ENCODE measurements at regions not wholly inside any gene's neighbourhood (a gene's known extent, or its start where the extent isn't known, plus 50 kb on each side); places are given as distances from the start of the nearest gene placed in this dataset.

DNA sequence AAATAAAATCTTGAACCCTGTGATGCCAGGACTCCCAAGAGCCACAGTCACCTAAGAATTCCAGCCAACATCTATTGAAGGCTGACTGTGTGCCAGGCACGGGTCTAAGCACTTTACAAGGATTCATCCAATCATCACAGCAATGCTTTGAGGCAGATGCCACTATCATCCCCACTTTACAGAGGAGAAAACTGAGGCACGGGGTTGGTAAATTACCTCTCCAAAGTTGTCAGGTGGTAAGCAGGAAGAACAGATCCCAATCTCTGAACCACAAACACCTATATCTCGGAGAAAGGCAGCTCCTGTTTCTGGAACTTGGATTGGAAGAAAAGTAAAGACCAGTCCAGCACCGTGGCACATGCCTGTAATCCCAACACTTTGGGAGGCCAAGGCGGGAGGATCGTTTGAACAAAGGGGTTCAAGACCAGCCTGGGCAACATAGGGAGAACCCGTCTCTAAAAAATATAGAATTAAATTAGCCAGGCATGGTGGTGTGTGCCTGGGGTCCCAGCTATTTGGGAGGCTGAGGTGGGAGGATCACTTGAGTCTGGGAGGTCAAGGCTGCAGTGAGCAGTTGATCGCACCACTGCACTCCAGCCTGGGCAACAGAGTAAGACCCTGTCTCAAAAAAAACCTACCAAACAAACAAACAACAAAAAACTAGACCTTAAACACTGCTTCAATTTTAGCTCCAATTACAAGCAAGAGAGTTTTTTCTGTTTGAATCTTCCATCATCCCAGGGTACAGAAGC, 60.7 kb upstream of the SIAH1 start:
- H2AFZ ChIP-seq (ENCODE audit: low read depth, low read length, severe bottlenecking): no peak overlapping the region
- no peak overlapping the region for H3K27ac ChIP-seq (ENCODE audit: low read depth, low read length)

GRCh38 chr16:48444574-48444973, 59.4 kb upstream of the SIAH1 start:
- no peaks in the 10 kb centered on the region for H4K20me1 ChIP-seq (ENCODE audit: low read depth, low read length)
- H3K27me3 ChIP-seq (ENCODE audit: low read length): no peaks in the 10 kb centered on the region
- no peak overlapping the region for H2AFZ ChIP-seq (ENCODE audit: low read depth, low read length, severe bottlenecking)
- H3K27ac ChIP-seq (ENCODE audit: low read depth, low read length): no peak overlapping the region
- H3K9me2 ChIP-seq (replicated peaks; ENCODE audit: insufficient read depth, low read length): no peaks in the 10 kb centered on the region
- H3K4me3 ChIP-seq (ENCODE audit: insufficient read depth, low read length, poor library complexity, severe bottlenecking): no peak overlapping the region
- TF ChIP-seq, protein P1, sequence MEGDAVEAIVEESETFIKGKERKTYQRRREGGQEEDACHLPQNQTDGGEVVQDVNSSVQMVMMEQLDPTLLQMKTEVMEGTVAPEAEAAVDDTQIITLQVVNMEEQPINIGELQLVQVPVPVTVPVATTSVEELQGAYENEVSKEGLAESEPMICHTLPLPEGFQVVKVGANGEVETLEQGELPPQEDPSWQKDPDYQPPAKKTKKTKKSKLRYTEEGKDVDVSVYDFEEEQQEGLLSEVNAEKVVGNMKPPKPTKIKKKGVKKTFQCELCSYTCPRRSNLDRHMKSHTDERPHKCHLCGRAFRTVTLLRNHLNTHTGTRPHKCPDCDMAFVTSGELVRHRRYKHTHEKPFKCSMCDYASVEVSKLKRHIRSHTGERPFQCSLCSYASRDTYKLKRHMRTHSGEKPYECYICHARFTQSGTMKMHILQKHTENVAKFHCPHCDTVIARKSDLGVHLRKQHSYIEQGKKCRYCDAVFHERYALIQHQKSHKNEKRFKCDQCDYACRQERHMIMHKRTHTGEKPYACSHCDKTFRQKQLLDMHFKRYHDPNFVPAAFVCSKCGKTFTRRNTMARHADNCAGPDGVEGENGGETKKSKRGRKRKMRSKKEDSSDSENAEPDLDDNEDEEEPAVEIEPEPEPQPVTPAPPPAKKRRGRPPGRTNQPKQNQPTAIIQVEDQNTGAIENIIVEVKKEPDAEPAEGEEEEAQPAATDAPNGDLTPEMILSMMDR (IDR thresholded peaks at IDR 0.05; ENCODE audit: insufficient read depth, low read length, poor library complexity, severe bottlenecking): no peak
- no peak for TF ChIP-seq EZH2phosphoT487 (conservative IDR thresholded peaks at IDR 0.05; ENCODE audit: low read length)
- H3K9ac ChIP-seq (ENCODE audit: low read length): no peak overlapping the region
- H3K79me2 ChIP-seq (ENCODE audit: insufficient read depth, low read length): no peaks in the 10 kb centered on the region
- H3F3A ChIP-seq (ENCODE audit: insufficient read depth): no peaks in the 10 kb centered on the region
- no peaks in the 10 kb centered on the region for H3K36me3 ChIP-seq (ENCODE audit: low read length)
- H3K4me2 ChIP-seq (ENCODE audit: low read depth, low read length, poor library complexity, severe bottlenecking): no peak overlapping the region
- no peaks in the 10 kb centered on the region for H3K9me3 ChIP-seq (ENCODE audit: insufficient read depth, low read length)

More for the DNA sequence above, 60.7 kb upstream of the SIAH1 start:
- TF ChIP-seq EZH2phosphoT487 (conservative IDR thresholded peaks at IDR 0.05; ENCODE audit: low read length): no peak
- TF ChIP-seq, protein P1 (IDR thresholded peaks at IDR 0.05; ENCODE audit: insufficient read depth, low read length, poor library complexity, severe bottlenecking): no peak
- Histone ChIP-seq H3K9ac (ENCODE audit: low read length) (no peak overlapping the region), H3K4me3 (ENCODE audit: insufficient read depth, low read length, poor library complexity, severe bottlenecking) (no peak overlapping the region), H3K27me3 (ENCODE audit: low read length) (no peaks in the 10 kb centered on the region), H3K36me3 (ENCODE audit: low read length) (no peaks in the 10 kb centered on the region), H4K20me1 (ENCODE audit: low read depth, low read length) (no peaks in the 10 kb centered on the region), H3F3A (ENCODE audit: insufficient read depth) (no peaks in the 10 kb centered on the region), H3K9me2 (replicated peaks; ENCODE audit: insufficient read depth, low read length) (no peaks in the 10 kb centered on the region), H3K79me2 (ENCODE audit: insufficient read depth, low read length) (no peaks in the 10 kb centered on the region), H3K9me3 (ENCODE audit: insufficient read depth, low read length) (no peaks in the 10 kb centered on the region), H3K4me2 (ENCODE audit: low read depth, low read length, poor library complexity, severe bottlenecking) (no peak overlapping the region)

DNA sequence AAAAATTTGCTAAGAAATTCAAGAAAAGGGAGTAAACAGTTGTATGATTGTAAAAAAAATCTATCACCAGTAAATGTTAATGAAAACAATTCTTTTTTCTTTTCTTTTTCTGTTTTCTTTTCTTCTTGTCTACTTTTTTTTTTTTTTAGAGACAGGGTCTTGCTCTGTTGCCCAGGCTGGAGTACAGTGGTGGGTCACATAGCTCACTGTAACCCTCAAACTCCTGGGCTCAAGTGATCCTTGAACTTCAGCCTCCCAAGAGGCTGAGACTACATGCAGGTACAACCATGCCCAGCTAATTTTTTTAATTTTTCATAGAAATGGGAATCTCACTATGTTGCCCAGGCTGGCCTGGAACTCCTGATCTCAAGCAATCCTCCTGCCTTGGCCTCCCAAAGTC, 57.2 kb upstream of the SIAH1 start:
- no peak overlapping the region for H3K4me2 ChIP-seq (ENCODE audit: low read depth, low read length, poor library complexity, severe bottlenecking)
- H3K9me3 ChIP-seq (ENCODE audit: insufficient read depth, low read length): no peaks in the 10 kb centered on the region

More for the DNA sequence above, 57.2 kb upstream of the SIAH1 start:
- Histone ChIP-seq H3K9ac (ENCODE audit: low read length) (no peak overlapping the region), H3K27me3 (ENCODE audit: low read length) (no peaks in the 10 kb centered on the region), H3K79me2 (ENCODE audit: insufficient read depth, low read length) (no peaks in the 10 kb centered on the region), H3K4me3 (ENCODE audit: insufficient read depth, low read length, poor library complexity, severe bottlenecking) (no peak overlapping the region), H4K20me1 (ENCODE audit: low read depth, low read length) (no peaks in the 10 kb centered on the region), H3K27ac (ENCODE audit: low read depth, low read length) (no peak overlapping the region), H2AFZ (ENCODE audit: low read depth, low read length, severe bottlenecking) (no peak overlapping the region), H3K36me3 (ENCODE audit: low read length) (no peaks in the 10 kb centered on the region), H3F3A (ENCODE audit: insufficient read depth) (no peaks in the 10 kb centered on the region), H3K9me2 (replicated peaks; ENCODE audit: insufficient read depth, low read length) (no peaks in the 10 kb centered on the region)
- TF ChIP-seq EZH2phosphoT487 (conservative IDR thresholded peaks at IDR 0.05; ENCODE audit: low read length): no peak
- TF ChIP-seq, protein P1 (IDR thresholded peaks at IDR 0.05; ENCODE audit: insufficient read depth, low read length, poor library complexity, severe bottlenecking): no peak
